Activated naive CD8-positive, alpha-beta T cell treated with anti-CD3 and anti-CD28 coated beads, Interleukin-2, amount 50 U/mL, for 24 hours (primary cell): ENCODE measurements at regions not wholly inside any gene's neighbourhood (a gene's known extent, or its start where the extent isn't known, plus 50 kb on each side); places are given as distances from the start of the nearest gene placed in this dataset.

Experiments
- ATAC-seq: fragments of 150-1000 bp; cut with Tn5 transposase; one replicate; pipeline ENCODE4 v1.10.0; 2021
- DNase-seq: peaks from one replicate; pipeline ENCODE4 v3.0.0; 2021
- H3K27ac Mint-ChIP-seq: one replicate; pipeline ENCODE4 v1.8.0; 2021; ENCODE audit warnings: mild to moderate bottlenecking, mixed read lengths
- H3K27me3 Mint-ChIP-seq: one replicate; pipeline ENCODE4 v1.8.0; 2021; ENCODE audit warnings: mixed read lengths
- H3K36me3 Mint-ChIP-seq: one replicate; pipeline ENCODE4 v1.8.0; 2021; ENCODE audit warnings: low read depth, mixed read lengths
- H3K4me1 Mint-ChIP-seq: one replicate; pipeline ENCODE4 v1.8.0; 2021; ENCODE audit warnings: mixed read lengths
- H3K4me3 Mint-ChIP-seq: one replicate; pipeline ENCODE4 v1.8.0; 2021; ENCODE audit warnings: mild to moderate bottlenecking, moderate library complexity, mixed read lengths
- H3K9me3 Mint-ChIP-seq: one replicate; pipeline ENCODE4 v1.8.0; 2021; ENCODE audit warnings: mixed read lengths

GRCh38 chrX:39874202-39874816 lies 223.4 kb downstream of the BCOR start:
- DNase-seq (peak; percentile 53), ATAC-seq (peak; percentile 86)
- no peaks in the 10 kb centered on the region for H3K36me3 Mint-ChIP-seq
- H3K4me1 Mint-ChIP-seq: peaks cover 47% of the 10 kb centered on the region
- H3K27ac Mint-ChIP-seq: peak overlapping the region; percentile 82
- H3K9me3 Mint-ChIP-seq: no peaks in the 10 kb centered on the region
- peak overlapping the region; percentile 32 for H3K4me3 Mint-ChIP-seq
- H3K27me3 Mint-ChIP-seq: peaks cover 7% of the 10 kb centered on the region

- no peaks in the 10 kb centered on the region for H3K9me3 Mint-ChIP-seq
- H3K27ac Mint-ChIP-seq: no peak overlapping the region
- H3K36me3 Mint-ChIP-seq: no peaks in the 10 kb centered on the region
- no peak overlapping the region for H3K4me3 Mint-ChIP-seq
- DNase-seq (no peak), ATAC-seq (no peak)
- peaks cover 30% of the 10 kb centered on the region for H3K4me1 Mint-ChIP-seq
- H3K27me3 Mint-ChIP-seq: peaks cover 14% of the 10 kb centered on the region
Observed at GRCh38 chrX:39875834-39876628, 221.7 kb downstream of the BCOR start.

GRCh38 chrX:39877905-39878304 lies 219.9 kb downstream of the BCOR start:
- Mint-ChIP-seq H3K36me3 (no peaks in the 10 kb centered on the region), H3K27ac (no peak overlapping the region), H3K4me3 (no peak overlapping the region), H3K27me3 (peaks cover 14% of the 10 kb centered on the region), H3K9me3 (peaks cover 4% of the 10 kb centered on the region), H3K4me1 (peaks cover 18% of the 10 kb centered on the region)
- ATAC-seq: no peak
- DNase-seq: no peak

- peak; percentile 91 for ATAC-seq
- Mint-ChIP-seq H3K27me3 (peaks cover 16% of the 10 kb centered on the region), H3K4me3 (peak overlapping the region; percentile 33), H3K4me1 (peaks cover 22% of the 10 kb centered on the region), H3K9me3 (peaks cover 11% of the 10 kb centered on the region), H3K27ac (peak overlapping the region; percentile 77), H3K36me3 (peaks cover 3% of the 10 kb centered on the region)
- DNase-seq: peak; percentile 29
Observed at GRCh38 chrX:39883666-39884065, 214.1 kb downstream of the BCOR start.

GRCh38 chrX:39886282-39886681 lies 211.5 kb downstream of the BCOR start:
- peaks cover 11% of the 10 kb centered on the region for H3K9me3 Mint-ChIP-seq
- no peak for DNase-seq

GRCh38 chrX:39888730-39889129 lies 209.0 kb downstream of the BCOR start:
- H3K4me1 Mint-ChIP-seq: peaks cover 47% of the 10 kb centered on the region
- DNase-seq: no peak
- peaks cover 3% of the 10 kb centered on the region for H3K9me3 Mint-ChIP-seq
- H3K4me3 Mint-ChIP-seq: no peak overlapping the region
- H3K36me3 Mint-ChIP-seq: peaks cover 3% of the 10 kb centered on the region
- no peak overlapping the region for H3K27ac Mint-ChIP-seq
- peaks cover 7% of the 10 kb centered on the region for H3K27me3 Mint-ChIP-seq
- peak; percentile 76 for ATAC-seq

More at GRCh38 chrX:39886282-39886681, 211.5 kb downstream of the BCOR start:
- H3K4me1 Mint-ChIP-seq: peaks cover 38% of the 10 kb centered on the region
- no peak overlapping the region for H3K27ac Mint-ChIP-seq
- H3K27me3 Mint-ChIP-seq: peaks cover 8% of the 10 kb centered on the region
- no peak overlapping the region for H3K4me3 Mint-ChIP-seq
- H3K36me3 Mint-ChIP-seq: peaks cover 3% of the 10 kb centered on the region
- ATAC-seq: no peak

- ATAC-seq (no peak), DNase-seq (no peak)
- no peaks in the 10 kb centered on the region for H3K9me3 Mint-ChIP-seq
- H3K4me3 Mint-ChIP-seq: no peak overlapping the region
- H3K4me1 Mint-ChIP-seq: peaks cover 39% of the 10 kb centered on the region
- H3K36me3 Mint-ChIP-seq: no peaks in the 10 kb centered on the region
- H3K27me3 Mint-ChIP-seq: peaks cover 7% of the 10 kb centered on the region
- no peak overlapping the region for H3K27ac Mint-ChIP-seq
Observed at GRCh38 chrX:39889704-39890103, 208.1 kb downstream of the BCOR start.

- H3K27me3 Mint-ChIP-seq: peaks cover 13% of the 10 kb centered on the region
- ATAC-seq: no peak
- DNase-seq: no peak
- no peaks in the 10 kb centered on the region for H3K36me3 Mint-ChIP-seq
- H3K9me3 Mint-ChIP-seq: no peaks in the 10 kb centered on the region
- no peak overlapping the region for H3K4me3 Mint-ChIP-seq
- H3K27ac Mint-ChIP-seq: no peak overlapping the region
- peaks cover 38% of the 10 kb centered on the region for H3K4me1 Mint-ChIP-seq
Observed at GRCh38 chrX:39890807-39891206, 207.0 kb downstream of the BCOR start.

- H3K27me3 Mint-ChIP-seq: peaks cover 16% of the 10 kb centered on the region
- H3K36me3 Mint-ChIP-seq: no peaks in the 10 kb centered on the region
- H3K27ac Mint-ChIP-seq: no peak overlapping the region
- peaks cover 38% of the 10 kb centered on the region for H3K4me1 Mint-ChIP-seq
- DNase-seq (no peak), ATAC-seq (no peak)
- H3K4me3 Mint-ChIP-seq: no peak overlapping the region
- H3K9me3 Mint-ChIP-seq: no peaks in the 10 kb centered on the region
Observed at GRCh38 chrX:39891781-39892180, 206.0 kb downstream of the BCOR start.

- H3K36me3 Mint-ChIP-seq: no peaks in the 10 kb centered on the region
- H3K27ac Mint-ChIP-seq: no peak overlapping the region
- DNase-seq (no peak), ATAC-seq (peak; percentile 66)
- peaks cover 12% of the 10 kb centered on the region for H3K27me3 Mint-ChIP-seq
- peaks cover 31% of the 10 kb centered on the region for H3K4me1 Mint-ChIP-seq
- no peaks in the 10 kb centered on the region for H3K9me3 Mint-ChIP-seq
- H3K4me3 Mint-ChIP-seq: no peak overlapping the region
Observed at GRCh38 chrX:39893417-39894338, 204.1 kb downstream of the BCOR start.

GRCh38 chrX:39894683-39895082 lies 203.1 kb downstream of the BCOR start:
- no peaks in the 10 kb centered on the region for H3K36me3 Mint-ChIP-seq
- H3K4me1 Mint-ChIP-seq: peaks cover 25% of the 10 kb centered on the region
- no peak overlapping the region for H3K27ac Mint-ChIP-seq
- no peak overlapping the region for H3K4me3 Mint-ChIP-seq
- DNase-seq (no peak), ATAC-seq (no peak)
- no peaks in the 10 kb centered on the region for H3K9me3 Mint-ChIP-seq
- H3K27me3 Mint-ChIP-seq: peaks cover 13% of the 10 kb centered on the region

GRCh38 chrX:39895218-39896110 lies 202.3 kb downstream of the BCOR start:
- ATAC-seq (no peak), DNase-seq (no peak)
- Mint-ChIP-seq H3K27ac (no peak overlapping the region), H3K4me1 (peaks cover 23% of the 10 kb centered on the region), H3K36me3 (no peaks in the 10 kb centered on the region), H3K9me3 (no peaks in the 10 kb centered on the region), H3K4me3 (no peak overlapping the region), H3K27me3 (peaks cover 16% of the 10 kb centered on the region)

GRCh38 chrX:39896951-39897740 lies 200.6 kb downstream of the BCOR start:
- no peaks in the 10 kb centered on the region for H3K9me3 Mint-ChIP-seq
- no peaks in the 10 kb centered on the region for H3K36me3 Mint-ChIP-seq
- ATAC-seq (no peak), DNase-seq (no peak)
- H3K4me1 Mint-ChIP-seq: peaks cover 7% of the 10 kb centered on the region
- H3K4me3 Mint-ChIP-seq: no peak overlapping the region
- H3K27ac Mint-ChIP-seq: no peak overlapping the region
- H3K27me3 Mint-ChIP-seq: peaks cover 17% of the 10 kb centered on the region
